MCF 10A (cell line): ENCODE measurements at regions not wholly inside any gene's neighbourhood (a gene's known extent, or its start where the extent isn't known, plus 50 kb on each side); places are given as distances from the start of the nearest gene placed in this dataset.

Source experiments
- BruUV-seq: library from RNA; stranded (reverse); fragments of 400-500 nt; replicated peaks from 2 replicates; lab custom pipeline; 2021; lab: Mats Ljungman, UMichigan
- CTCF ChIA-PET: fragments of 300-600 bp; sonication (Branson Sonifier 250); formaldehyde crosslinking; extraction: SDS; loops from one replicate; lab custom pipeline; 2021; ENCODE audit warnings: antibody characterized with exemption, inconsistent platforms; lab: Yijun Ruan, JAX
- POLR2A ChIA-PET: fragments of 300-600, 350-650 bp; sonication (Branson Sonifier 250); formaldehyde crosslinking; extraction: SDS; loops from one replicate; lab custom pipeline; 2020; ENCODE audit warnings: antibody characterized with exemption, inconsistent platforms; lab: Yijun Ruan, JAX
- DNase-seq: peaks from one replicate; pipeline ENCODE4 v3.0.0-alpha.2; 2018; ENCODE audit not compliant: unreplicated experiment
- H3K27ac Mint-ChIP-seq: one replicate; pipeline ENCODE4 v1.8.0; 2022; ENCODE audit warnings: mild to moderate bottlenecking, low read depth, mixed read lengths; ENCODE audit not compliant: unreplicated experiment
- H3K27me3 Mint-ChIP-seq: one replicate; pipeline ENCODE4 v1.8.0; 2022; ENCODE audit warnings: mixed read lengths; ENCODE audit not compliant: insufficient read depth, unreplicated experiment
- H3K36me3 Mint-ChIP-seq: one replicate; pipeline ENCODE4 v1.8.0; 2022; ENCODE audit warnings: mild to moderate bottlenecking, moderate library complexity, mixed read lengths; ENCODE audit not compliant: insufficient read depth, unreplicated experiment
- H3K4me1 Mint-ChIP-seq: one replicate; pipeline ENCODE4 v1.8.0; 2022; ENCODE audit warnings: mixed read lengths; ENCODE audit not compliant: insufficient read depth, unreplicated experiment
- H3K4me3 Mint-ChIP-seq: one replicate; pipeline ENCODE4 v1.8.0; 2022; ENCODE audit warnings: mild to moderate bottlenecking, moderate library complexity, mixed read lengths; ENCODE audit not compliant: unreplicated experiment
- H3K9me3 Mint-ChIP-seq: one replicate; pipeline ENCODE4 v1.8.0; 2022; ENCODE audit warnings: mixed read lengths; ENCODE audit not compliant: unreplicated experiment
- intact Hi-C: fragments of 100-400 bp; cut with micrococcal nuclease; formaldehyde crosslinking; loops from 2 replicates; pipeline ENCODE4 v1.14.1; 2022
- TF ChIP-seq, protein P1 (sequence below): fragments of 200-600 bp; IDR thresholded peaks from one replicate; pipeline ENCODE4 v1.8.0; 2022; ENCODE audit warnings: antibody characterized with exemption, mild to moderate bottlenecking; ENCODE audit not compliant: unreplicated experiment

DNA sequence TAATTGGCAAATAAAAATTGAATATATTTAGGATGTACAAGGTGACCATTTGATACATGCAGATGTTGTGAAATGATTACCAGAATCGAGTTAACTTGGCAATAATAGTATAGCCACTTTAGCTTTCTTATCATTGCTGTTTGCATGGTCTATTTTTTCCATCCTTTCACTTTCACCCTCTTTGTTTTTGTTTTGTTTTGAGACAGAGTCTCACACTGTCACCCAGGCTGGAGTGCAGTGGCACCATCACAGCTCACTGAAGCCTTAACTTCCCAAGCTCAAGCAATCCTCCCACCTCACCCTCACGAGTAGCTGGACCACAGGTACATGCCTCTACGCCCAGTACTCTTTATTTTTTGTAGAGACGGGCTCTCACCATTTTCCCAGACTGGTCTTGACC lies 218.6 kb upstream of the ADGRL3 start:
- DNase-seq: no peak
- BruUV-seq: no TSS peak
- H3K4me1 Mint-ChIP-seq: no peaks in the 10 kb centered on the region
- intact Hi-C loops: no loop called here
- H3K27me3 Mint-ChIP-seq: no peaks in the 10 kb centered on the region
- no peak overlapping the region for H3K4me3 Mint-ChIP-seq
- POLR2A ChIA-PET: no interaction called here
- no peaks in the 10 kb centered on the region for H3K36me3 Mint-ChIP-seq
- CTCF ChIA-PET: no interaction called here
- H3K9me3 Mint-ChIP-seq: peaks cover 9% of the 10 kb centered on the region
- TF ChIP-seq, protein P1, sequence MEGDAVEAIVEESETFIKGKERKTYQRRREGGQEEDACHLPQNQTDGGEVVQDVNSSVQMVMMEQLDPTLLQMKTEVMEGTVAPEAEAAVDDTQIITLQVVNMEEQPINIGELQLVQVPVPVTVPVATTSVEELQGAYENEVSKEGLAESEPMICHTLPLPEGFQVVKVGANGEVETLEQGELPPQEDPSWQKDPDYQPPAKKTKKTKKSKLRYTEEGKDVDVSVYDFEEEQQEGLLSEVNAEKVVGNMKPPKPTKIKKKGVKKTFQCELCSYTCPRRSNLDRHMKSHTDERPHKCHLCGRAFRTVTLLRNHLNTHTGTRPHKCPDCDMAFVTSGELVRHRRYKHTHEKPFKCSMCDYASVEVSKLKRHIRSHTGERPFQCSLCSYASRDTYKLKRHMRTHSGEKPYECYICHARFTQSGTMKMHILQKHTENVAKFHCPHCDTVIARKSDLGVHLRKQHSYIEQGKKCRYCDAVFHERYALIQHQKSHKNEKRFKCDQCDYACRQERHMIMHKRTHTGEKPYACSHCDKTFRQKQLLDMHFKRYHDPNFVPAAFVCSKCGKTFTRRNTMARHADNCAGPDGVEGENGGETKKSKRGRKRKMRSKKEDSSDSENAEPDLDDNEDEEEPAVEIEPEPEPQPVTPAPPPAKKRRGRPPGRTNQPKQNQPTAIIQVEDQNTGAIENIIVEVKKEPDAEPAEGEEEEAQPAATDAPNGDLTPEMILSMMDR: no peak
- no peak overlapping the region for H3K27ac Mint-ChIP-seq

DNA sequence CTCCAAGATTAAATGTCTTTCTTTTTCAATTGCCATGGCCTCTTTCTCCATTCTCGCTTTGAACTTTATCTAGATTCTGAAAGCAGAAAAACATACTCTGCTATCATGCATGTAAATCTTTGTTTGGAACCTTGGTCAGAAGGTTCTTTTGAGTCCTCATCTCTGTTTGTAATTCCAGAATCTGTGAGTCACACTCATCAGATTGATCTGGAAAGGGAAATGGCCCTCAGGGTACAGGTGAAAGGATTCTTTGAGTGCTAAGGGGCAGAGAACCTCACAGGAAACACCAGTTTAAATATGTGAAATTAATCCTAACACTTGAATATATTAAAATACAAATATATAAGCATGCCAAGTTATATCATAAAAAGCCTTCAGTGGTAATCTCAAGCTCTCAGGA lies 211.0 kb upstream of the ADGRL3 start:
- TF ChIP-seq, protein P1: no peak
- Mint-ChIP-seq H3K4me1 (peaks cover 15% of the 10 kb centered on the region), H3K27ac (no peak overlapping the region), H3K27me3 (no peaks in the 10 kb centered on the region), H3K36me3 (no peaks in the 10 kb centered on the region), H3K9me3 (no peaks in the 10 kb centered on the region), H3K4me3 (no peak overlapping the region)
- DNase-seq: peak; percentile 3
- CTCF ChIA-PET: no interaction called here
- intact Hi-C loops: no loop called here
- POLR2A ChIA-PET: no interaction called here
- no TSS peak for BruUV-seq

DNA sequence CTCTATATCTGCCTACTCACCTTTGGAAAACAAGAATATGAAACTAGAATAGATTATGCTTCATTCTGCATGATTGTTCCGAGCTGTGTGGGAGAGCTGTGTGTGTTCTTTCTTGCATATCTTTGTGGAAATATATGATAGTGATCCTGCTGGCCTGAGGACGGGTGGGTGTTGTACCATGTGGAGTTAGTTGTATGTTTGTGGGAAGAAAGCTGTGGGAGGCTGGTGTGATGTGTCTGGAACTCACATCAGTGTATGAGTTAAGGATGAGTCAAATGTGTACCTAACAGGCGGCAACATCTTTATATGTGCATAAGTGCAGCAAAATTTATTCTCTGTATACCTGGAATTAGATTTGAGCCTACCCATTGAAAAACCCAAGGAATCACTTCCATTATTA lies 208.1 kb upstream of the ADGRL3 start:
- no peaks in the 10 kb centered on the region for H3K9me3 Mint-ChIP-seq
- no peak overlapping the region for H3K27ac Mint-ChIP-seq
- POLR2A ChIA-PET: no interaction called here
- H3K27me3 Mint-ChIP-seq: no peaks in the 10 kb centered on the region
- TF ChIP-seq, protein P1: no peak
- intact Hi-C loops: no loop called here
- no TSS peak for BruUV-seq
- peak; percentile 51 for DNase-seq
- H3K4me3 Mint-ChIP-seq: no peak overlapping the region
- H3K4me1 Mint-ChIP-seq: peaks cover 15% of the 10 kb centered on the region
- no peaks in the 10 kb centered on the region for H3K36me3 Mint-ChIP-seq
- CTCF ChIA-PET: no interaction called here

DNA sequence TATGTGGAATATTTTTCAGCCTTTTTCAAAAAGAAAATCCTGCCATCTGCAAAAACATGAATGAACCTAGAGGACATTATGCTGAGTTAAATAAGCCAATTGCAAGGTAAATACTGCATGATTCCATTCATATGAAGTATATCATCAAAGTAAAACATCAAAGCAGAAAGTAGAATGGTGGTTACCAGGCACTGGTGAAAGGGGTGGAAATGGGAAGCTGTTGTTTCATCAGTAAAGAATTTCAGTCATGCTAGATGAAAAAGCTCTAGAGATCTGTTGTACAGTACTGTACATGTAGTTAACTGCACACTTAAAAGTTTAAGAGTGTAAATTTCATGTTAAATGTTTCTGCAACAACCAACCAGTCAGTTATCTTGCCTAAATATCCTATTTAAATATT lies 196.8 kb upstream of the ADGRL3 start:
- H3K4me1 Mint-ChIP-seq: peaks cover 6% of the 10 kb centered on the region
- H3K27ac Mint-ChIP-seq: no peak overlapping the region
- intact Hi-C loops: no loop called here
- no TSS peak for BruUV-seq
- no peaks in the 10 kb centered on the region for H3K27me3 Mint-ChIP-seq
- no peak overlapping the region for H3K4me3 Mint-ChIP-seq
- no peak for DNase-seq
- H3K36me3 Mint-ChIP-seq: no peaks in the 10 kb centered on the region
- TF ChIP-seq, protein P1: no peak
- ChIA-PET CTCF (no interaction called here), POLR2A (no interaction called here)
- peaks cover 21% of the 10 kb centered on the region for H3K9me3 Mint-ChIP-seq
